ENCODE measurements at regions not wholly inside any gene's neighbourhood (a gene's known extent, or its start where the extent isn't known, plus 50 kb on each side); places are given as distances from the start of the nearest gene placed in this dataset.

DNA sequence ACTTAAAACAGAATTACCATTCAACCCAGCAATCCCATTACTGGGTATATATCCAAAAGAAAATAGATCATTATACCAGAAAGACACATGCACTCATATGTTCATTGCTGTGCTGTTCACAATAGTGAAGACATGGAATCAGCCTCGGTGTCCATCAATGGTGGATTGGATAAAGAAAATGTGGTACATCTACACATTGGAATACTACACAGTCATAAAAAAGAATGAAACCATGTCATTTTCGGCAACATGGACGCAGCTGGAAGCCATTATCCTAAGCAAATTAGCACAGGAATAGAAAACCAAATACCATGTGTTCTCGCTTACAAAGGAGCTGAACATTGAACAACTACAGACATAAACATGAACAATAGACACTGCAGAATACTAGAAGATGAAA lies 244.8 kb upstream of the PROX1 start:
- TF ChIP-seq POLR2AphosphoS5 (IDR thresholded peaks at IDR 0.05): no peak
- no peak for TF ChIP-seq CTCF (IDR thresholded peaks at IDR 0.05)
